ENCODE measurements at regions not wholly inside any gene's neighbourhood (a gene's known extent, or its start where the extent isn't known, plus 50 kb on each side); places are given as distances from the start of the nearest gene placed in this dataset.

DNA sequence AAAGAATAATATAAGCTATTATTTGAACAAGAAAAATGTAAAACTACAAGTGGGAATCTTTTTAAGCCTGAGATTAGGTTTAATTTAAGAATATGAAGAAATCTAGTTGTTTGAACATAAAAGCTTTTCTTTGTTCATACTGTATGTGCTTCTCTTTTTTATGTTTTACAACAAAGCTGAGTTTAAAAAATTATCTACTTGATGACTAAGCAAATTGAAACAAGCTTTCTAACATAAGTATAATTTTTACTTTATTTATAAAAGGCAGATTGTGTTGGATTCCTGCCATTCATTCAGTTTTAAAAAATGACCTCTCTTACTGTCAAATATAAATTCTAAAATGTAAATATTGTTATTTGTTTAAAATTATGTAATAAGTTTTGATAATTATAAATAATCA, 958.2 kb downstream of the DNAJB9 start:
- Histone ChIP-seq H3K9me3 (replicated peaks; ENCODE audit: insufficient read depth, low read length) (no peaks in the 10 kb centered on the region), H2AFZ (ENCODE audit: low read length) (no peak overlapping the region), H3K36me3 (replicated peaks; ENCODE audit: insufficient read depth, low read length) (no peaks in the 10 kb centered on the region), H3K4me3 (ENCODE audit: low read length) (no peak overlapping the region), H4K20me1 (ENCODE audit: insufficient read depth, low read length) (no peaks in the 10 kb centered on the region), H3K4me1 (ENCODE audit: low read length) (no peaks in the 10 kb centered on the region), H3K9me2 (replicated peaks; ENCODE audit: insufficient read depth, low read length) (no peaks in the 10 kb centered on the region), H3K9ac (ENCODE audit: low read length) (no peak overlapping the region), H3K79me2 (ENCODE audit: low read length) (no peaks in the 10 kb centered on the region), H3F3A (ENCODE audit: insufficient read depth, low read length) (no peaks in the 10 kb centered on the region), H3K4me2 (ENCODE audit: low read depth, low read length) (no peak overlapping the region), H3K27me3 (replicated peaks; ENCODE audit: insufficient read depth, low read length) (no peaks in the 10 kb centered on the region), H3K27ac (ENCODE audit: low read length) (no peak overlapping the region)
- no peak for DNase-seq
- no peak for TF ChIP-seq EZH2 (optimal IDR thresholded peaks at IDR 0.05; ENCODE audit: low read depth, low read length)
- TF ChIP-seq, protein P1, sequence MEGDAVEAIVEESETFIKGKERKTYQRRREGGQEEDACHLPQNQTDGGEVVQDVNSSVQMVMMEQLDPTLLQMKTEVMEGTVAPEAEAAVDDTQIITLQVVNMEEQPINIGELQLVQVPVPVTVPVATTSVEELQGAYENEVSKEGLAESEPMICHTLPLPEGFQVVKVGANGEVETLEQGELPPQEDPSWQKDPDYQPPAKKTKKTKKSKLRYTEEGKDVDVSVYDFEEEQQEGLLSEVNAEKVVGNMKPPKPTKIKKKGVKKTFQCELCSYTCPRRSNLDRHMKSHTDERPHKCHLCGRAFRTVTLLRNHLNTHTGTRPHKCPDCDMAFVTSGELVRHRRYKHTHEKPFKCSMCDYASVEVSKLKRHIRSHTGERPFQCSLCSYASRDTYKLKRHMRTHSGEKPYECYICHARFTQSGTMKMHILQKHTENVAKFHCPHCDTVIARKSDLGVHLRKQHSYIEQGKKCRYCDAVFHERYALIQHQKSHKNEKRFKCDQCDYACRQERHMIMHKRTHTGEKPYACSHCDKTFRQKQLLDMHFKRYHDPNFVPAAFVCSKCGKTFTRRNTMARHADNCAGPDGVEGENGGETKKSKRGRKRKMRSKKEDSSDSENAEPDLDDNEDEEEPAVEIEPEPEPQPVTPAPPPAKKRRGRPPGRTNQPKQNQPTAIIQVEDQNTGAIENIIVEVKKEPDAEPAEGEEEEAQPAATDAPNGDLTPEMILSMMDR (IDR thresholded peaks at IDR 0.05; ENCODE audit: low read length) = no peak

DNA sequence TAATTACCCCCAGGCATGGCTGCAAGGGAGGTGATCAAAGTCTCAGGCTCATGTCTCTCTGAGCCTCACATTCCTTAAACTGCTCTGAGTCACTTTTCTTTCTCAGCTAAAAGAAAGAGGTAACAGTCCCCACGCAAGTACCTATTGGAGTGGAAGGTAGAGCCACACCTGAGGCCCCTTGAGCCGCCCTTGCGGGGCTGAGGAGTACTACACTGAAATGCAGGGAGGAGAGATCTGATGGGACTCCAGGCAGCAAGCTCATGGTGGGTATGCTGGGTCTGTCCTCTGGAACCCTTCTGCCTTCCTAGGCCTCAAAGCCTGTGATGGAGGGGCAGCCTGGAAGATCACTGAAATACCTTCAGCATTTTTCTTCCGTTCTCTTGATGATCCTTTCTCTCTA, 960.0 kb downstream of the DNAJB9 start:
- no peaks in the 10 kb centered on the region for H4K20me1 ChIP-seq (ENCODE audit: insufficient read depth, low read length)
- no peaks in the 10 kb centered on the region for H3K27me3 ChIP-seq (replicated peaks; ENCODE audit: insufficient read depth, low read length)
- H3K4me1 ChIP-seq (ENCODE audit: low read length) = no peaks in the 10 kb centered on the region
- H3K9me2 ChIP-seq (replicated peaks; ENCODE audit: insufficient read depth, low read length) = no peaks in the 10 kb centered on the region
- H3K79me2 ChIP-seq (ENCODE audit: low read length) = no peaks in the 10 kb centered on the region
- no peak overlapping the region for H3K27ac ChIP-seq (ENCODE audit: low read length)
- no peak overlapping the region for H3K4me3 ChIP-seq (ENCODE audit: low read length)
- no peak overlapping the region for H2AFZ ChIP-seq (ENCODE audit: low read length)
- no peak overlapping the region for H3K9ac ChIP-seq (ENCODE audit: low read length)
- no peaks in the 10 kb centered on the region for H3F3A ChIP-seq (ENCODE audit: insufficient read depth, low read length)
- DNase-seq = no peak
- no peaks in the 10 kb centered on the region for H3K36me3 ChIP-seq (replicated peaks; ENCODE audit: insufficient read depth, low read length)
- no peak overlapping the region for H3K4me2 ChIP-seq (ENCODE audit: low read depth, low read length)
- no peaks in the 10 kb centered on the region for H3K9me3 ChIP-seq (replicated peaks; ENCODE audit: insufficient read depth, low read length)
- no peak for TF ChIP-seq EZH2 (optimal IDR thresholded peaks at IDR 0.05; ENCODE audit: low read depth, low read length)
- TF ChIP-seq, protein P1 (IDR thresholded peaks at IDR 0.05; ENCODE audit: low read length) = no peak
- TF ChIP-seq EZH2phosphoT487 (IDR thresholded peaks at IDR 0.05; ENCODE audit: low read length) = no peak

DNA sequence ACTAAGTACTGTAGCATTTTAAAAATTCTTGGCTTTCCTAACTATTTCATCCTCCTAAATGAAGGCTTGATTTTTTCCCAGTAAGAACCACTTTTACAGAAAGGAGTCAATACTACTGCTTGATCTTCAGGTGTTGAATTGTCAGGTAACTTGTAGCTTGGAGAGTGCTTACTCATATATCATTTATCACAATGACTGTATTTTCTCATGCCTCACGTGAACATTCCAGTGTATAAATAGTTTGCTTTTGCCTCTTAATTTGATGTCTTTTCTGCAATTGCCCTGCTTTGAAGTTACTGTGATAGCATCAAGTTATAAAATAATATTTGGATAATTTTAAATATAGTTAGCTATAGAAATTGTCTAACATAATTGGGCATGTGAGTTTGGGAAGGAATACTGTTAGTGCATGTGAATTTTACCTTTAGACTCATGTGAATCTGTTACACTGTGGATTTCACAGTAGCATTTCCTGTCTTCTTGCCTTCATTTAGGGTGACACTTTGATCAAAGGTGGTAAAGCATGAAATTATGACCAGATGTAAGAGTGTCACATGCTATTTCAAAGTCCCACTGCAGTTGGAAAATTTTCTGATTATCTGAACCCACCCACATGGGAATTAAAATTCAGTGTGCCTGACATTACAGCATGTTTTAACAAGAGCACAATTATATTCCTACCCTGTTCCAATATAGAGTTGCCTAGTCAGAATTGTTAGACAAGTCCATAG, 962.8 kb downstream of the DNAJB9 start:
- Histone ChIP-seq H3K9me3 (replicated peaks; ENCODE audit: insufficient read depth, low read length) (no peaks in the 10 kb centered on the region), H3K27ac (ENCODE audit: low read length) (no peak overlapping the region), H4K20me1 (ENCODE audit: insufficient read depth, low read length) (no peaks in the 10 kb centered on the region), H3K4me3 (ENCODE audit: low read length) (no peak overlapping the region), H3K9me2 (replicated peaks; ENCODE audit: insufficient read depth, low read length) (no peaks in the 10 kb centered on the region), H3K27me3 (replicated peaks; ENCODE audit: insufficient read depth, low read length) (no peaks in the 10 kb centered on the region), H3K36me3 (replicated peaks; ENCODE audit: insufficient read depth, low read length) (no peaks in the 10 kb centered on the region), H2AFZ (ENCODE audit: low read length) (no peak overlapping the region), H3K4me2 (ENCODE audit: low read depth, low read length) (no peak overlapping the region), H3F3A (ENCODE audit: insufficient read depth, low read length) (no peaks in the 10 kb centered on the region), H3K4me1 (ENCODE audit: low read length) (no peaks in the 10 kb centered on the region), H3K9ac (ENCODE audit: low read length) (no peak overlapping the region), H3K79me2 (ENCODE audit: low read length) (no peaks in the 10 kb centered on the region)
- TF ChIP-seq, protein P1 (IDR thresholded peaks at IDR 0.05; ENCODE audit: low read length) = no peak
- TF ChIP-seq EZH2phosphoT487 (IDR thresholded peaks at IDR 0.05; ENCODE audit: low read length) (no peak), EZH2 (optimal IDR thresholded peaks at IDR 0.05; ENCODE audit: low read depth, low read length) (no peak)
- DNase-seq = no peak

Data from MM.1S (cell line).